Left renal cortex interstitium (tissue), 4 donors: ENCODE measurements at regions not wholly inside any gene's neighbourhood (a gene's known extent, or its start where the extent isn't known, plus 50 kb on each side); places are given as distances from the start of the nearest gene placed in this dataset.

Experiments
- DNase-seq, 4 donors: peaks; one replicate each; pipeline ENCODE4 v3.0.0-alpha.2; 2013; ENCODE audit warnings: low read depth in 4 of 4, low spot score in 2 of 4, missing footprints in 1 of 4

DNA sequence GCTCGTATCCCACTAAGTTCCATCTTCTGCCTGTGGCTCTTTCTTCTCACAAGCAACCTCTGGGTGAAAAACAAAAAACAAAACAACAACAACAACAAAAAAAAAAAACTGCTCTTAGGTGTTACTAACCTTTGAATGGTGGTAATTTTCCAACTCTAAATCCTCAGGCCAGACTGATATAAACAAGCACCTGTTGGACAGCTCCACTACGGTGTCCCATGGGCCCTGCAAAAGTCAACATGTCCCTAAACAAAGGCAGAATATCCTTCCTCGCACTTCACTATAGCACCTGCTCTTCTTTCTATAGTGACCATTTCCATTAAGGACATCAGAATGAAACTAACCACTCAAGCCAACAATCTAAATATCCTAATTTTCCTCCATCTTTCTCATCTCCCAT is 54.6 kb upstream of the PARM1 start:
- no peak for DNase-seq

DNA sequence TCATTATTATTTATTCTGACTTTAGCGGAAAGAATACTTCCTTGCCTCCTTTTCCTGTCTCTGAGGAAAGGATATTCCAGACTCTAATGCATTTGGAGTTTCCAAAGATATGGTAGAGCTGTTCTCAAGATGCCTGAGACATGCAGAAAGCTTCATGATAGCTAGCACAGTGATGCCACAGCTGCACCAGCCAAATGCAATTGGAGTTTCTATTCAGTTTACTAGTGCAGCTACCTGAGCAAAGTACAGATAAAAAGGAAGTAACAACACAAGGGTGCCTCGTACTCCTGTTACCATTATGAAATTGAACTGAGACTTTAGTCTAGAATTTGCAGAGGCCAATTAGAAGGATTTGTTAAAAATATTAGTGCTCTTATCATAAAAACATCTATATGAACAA is 57.5 kb upstream of the PARM1 start:
- DNase-seq = no peak

DNA sequence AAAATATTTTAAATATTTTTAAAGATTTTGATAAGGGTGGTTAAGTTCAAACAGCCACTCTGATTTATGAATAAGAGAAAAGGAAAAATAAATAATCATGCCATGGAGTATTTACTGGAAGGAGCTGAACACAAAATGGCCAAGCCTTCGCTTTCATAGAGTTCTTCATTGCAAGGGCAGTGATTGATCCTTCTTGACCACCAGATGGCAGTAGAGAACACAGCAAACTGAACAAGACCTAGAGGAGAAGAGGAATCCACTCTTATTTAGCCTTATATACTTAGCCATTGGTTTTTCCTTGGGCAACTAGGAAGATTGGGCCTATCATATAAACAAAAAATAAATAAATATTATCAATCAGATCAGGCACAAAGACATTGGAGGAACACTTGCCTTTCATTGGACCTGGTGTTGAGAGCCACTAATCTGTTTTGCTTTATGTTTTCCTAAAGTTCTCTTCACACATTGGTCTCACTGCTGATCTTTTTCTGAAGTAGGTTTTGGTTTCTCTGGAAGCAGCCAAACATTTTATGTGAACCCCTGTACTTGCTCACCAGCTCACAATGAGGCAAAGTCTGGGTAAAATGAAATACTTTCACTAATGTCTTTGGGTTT is 58.1 kb upstream of the PARM1 start:
- peak; percentile 55 to 79 (median 70) for DNase-seq

DNA sequence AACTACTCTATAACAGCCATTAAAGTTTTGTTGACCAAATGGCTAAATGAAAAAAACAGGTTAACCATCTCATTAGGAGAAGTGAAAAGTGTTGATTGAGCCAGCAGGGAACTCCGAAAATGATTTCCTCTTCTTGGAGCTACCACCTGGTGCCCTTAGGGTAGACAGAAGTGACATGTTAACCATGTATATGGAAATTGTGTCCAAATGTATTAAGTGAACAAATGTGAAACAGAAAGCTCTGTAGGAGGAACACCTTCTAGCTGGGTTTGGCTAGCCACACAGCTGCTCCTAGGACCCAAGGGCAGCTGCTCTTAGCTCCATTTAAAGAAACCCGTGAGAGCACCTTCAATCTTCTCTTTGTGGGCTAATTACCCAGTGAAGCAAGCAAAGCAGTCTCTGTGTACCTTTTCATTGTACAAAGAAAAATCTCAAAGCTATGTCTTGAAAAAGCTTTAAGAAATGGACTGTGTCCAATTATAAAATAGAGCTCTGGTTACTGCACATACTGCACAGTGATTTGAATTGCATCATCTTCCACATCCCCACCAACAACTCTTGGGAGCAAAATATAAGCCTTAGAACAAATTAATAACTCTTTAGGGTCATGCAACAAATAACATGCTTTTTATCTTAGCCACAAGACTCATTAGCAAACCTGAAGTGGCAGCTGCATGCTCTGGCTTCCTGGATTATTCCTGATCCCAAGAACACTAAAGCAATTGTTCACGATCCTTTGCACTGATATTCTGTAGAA is 59.2 kb upstream of the PARM1 start:
- DNase-seq = no peak

DNA sequence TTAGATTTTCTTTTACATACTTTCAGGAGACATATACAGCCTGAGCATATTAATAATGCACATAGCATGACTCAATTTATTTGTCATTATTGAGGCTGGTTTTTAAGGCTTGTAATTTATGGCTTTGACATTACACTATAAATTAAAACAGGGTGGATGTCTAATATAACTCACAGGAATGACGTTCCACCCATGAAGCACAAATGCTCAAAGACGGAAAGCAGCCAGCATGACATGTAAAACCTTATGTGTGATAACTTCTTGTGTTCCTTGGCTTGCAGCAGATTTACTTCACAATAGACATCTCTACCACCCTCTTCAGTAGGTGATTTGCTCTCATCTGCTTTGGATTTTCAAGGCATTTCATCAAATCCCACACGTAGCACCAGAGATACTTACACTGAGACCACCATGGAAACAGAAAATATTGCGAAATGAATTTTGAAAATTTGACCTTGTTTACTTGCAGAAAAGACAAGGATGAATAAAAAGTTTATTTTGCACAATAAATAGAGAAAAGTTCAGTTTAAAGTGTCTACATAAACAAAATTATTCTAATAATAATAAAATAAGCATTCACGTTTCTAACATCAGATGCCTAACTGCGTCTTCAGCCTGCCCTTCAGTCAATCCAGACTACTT is 64.7 kb upstream of the BTC start:
- no peak for DNase-seq

DNA sequence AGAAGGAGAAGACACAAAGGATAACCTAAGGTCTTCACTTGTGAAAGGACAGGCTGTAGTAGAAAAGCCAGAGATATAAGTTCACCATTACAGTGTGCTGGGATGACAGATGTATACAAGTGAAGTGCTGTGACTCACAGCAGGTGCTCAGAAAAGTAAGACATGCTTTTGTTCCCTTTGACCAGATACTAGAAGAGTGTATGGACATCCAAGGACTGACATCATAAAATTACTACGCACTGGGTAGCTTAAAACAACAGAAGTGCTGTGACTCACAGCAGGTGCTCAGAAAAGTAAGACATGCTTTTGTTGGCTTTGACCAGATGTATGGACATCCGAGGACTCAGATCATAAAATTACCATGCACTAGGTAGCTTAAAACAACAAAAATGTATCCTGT is 61.6 kb upstream of the BTC start:
- DNase-seq = no peak

DNA sequence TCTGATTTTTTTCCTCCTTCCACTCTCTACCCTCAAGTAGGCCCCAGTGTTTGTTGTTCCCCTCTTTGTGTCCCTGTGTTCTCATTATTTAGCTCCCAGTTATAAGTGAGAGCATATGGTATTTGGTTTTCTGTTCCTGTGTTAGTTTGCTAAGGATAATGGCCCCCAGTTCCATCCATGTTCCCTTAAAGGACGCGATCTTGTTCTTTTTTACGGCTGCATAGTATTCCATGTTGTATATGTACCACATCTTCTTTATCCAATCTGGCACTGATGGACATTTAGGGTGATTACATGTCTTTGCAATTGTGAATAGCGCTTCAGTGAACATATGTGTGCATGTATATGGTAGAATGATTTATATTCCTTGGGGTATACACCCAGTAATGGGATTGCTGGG is 54.5 kb upstream of the BTC start:
- no peak for DNase-seq

DNA sequence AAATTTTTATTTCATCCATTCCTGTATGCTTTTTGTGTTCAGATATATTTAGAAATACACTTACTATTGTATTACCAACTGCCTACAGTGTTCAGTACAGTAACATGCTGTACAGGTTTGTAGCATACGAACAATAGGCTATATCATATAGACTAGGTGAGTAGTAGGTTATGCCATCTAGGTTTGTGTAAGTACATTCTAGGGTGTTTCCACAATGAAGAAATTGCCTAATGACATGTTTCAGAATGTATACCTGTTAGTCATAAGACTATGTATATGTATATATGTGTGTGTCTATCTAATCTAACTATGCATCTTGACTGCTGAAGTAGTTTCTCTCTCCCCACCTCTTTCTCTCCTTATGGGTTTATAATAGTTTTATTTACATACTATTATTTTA is 51.5 kb upstream of the BTC start:
- no peak for DNase-seq
